ENCODE measurements at regions not wholly inside any gene's neighbourhood (a gene's known extent, or its start where the extent isn't known, plus 50 kb on each side); places are given as distances from the start of the nearest gene placed in this dataset.

- peak; percentile 52 for DNase-seq
Measured at GRCh38 chr13:64476041-64476568, 2754.0 kb downstream of the PCDH9 start.

- no peak for DNase-seq
Measured at GRCh38 chr13:64471916-64472315, 2758.2 kb downstream of the PCDH9 start.

- DNase-seq = no peak
Measured at GRCh38 chr13:64470751-64471150, 2759.4 kb downstream of the PCDH9 start.

GRCh38 chr13:64459778-64460177 is 2770.4 kb downstream of the PCDH9 start:
- no peak for DNase-seq

- no peak for DNase-seq
Measured at GRCh38 chr13:64457976-64458375, 2772.2 kb downstream of the PCDH9 start.

GRCh38 chr13:64455124-64455523 is 2775.0 kb downstream of the PCDH9 start:
- DNase-seq = no peak

- peak; percentile 74 for DNase-seq
Measured at GRCh38 chr13:64453831-64454230, 2776.3 kb downstream of the PCDH9 start.

GRCh38 chr13:64446372-64446771 is 2783.8 kb downstream of the PCDH9 start:
- no peak for DNase-seq

GRCh38 chr13:64441740-64442139 is 2788.4 kb downstream of the PCDH9 start:
- DNase-seq = no peak

GRCh38 chr13:64438084-64438483 is 2792.1 kb downstream of the PCDH9 start:
- no peak for DNase-seq

- no peak for DNase-seq
Measured at GRCh38 chr13:64429691-64430090, 2800.4 kb downstream of the PCDH9 start.

- no peak for DNase-seq
Measured at GRCh38 chr13:64428196-64428595, 2801.9 kb downstream of the PCDH9 start.

GRCh38 chr13:64423467-64423866 is 2806.7 kb downstream of the PCDH9 start:
- DNase-seq = no peak

GRCh38 chr13:64420181-64420580 is 2810.0 kb downstream of the PCDH9 start:
- DNase-seq = no peak

- DNase-seq = no peak
Measured at GRCh38 chr13:64417581-64417980, 2812.6 kb downstream of the PCDH9 start.

- no peak for DNase-seq
Measured at GRCh38 chr13:64414381-64414780, 2815.8 kb downstream of the PCDH9 start.

- no peak for DNase-seq
Measured at GRCh38 chr13:64413529-64413928, 2816.6 kb downstream of the PCDH9 start.

GRCh38 chr13:64410276-64411053 is 2819.7 kb downstream of the PCDH9 start:
- no peak for DNase-seq

GRCh38 chr13:64397701-64398100 is 2832.4 kb downstream of the PCDH9 start:
- DNase-seq = no peak

GRCh38 chr13:64377606-64378005 is 2852.5 kb downstream of the PCDH9 start:
- no peak for DNase-seq

GRCh38 chr13:64371461-64371860 is 2858.7 kb downstream of the PCDH9 start:
- DNase-seq = no peak

- peak; percentile 89 for DNase-seq
Measured at GRCh38 chr13:64371045-64371444, 2859.1 kb downstream of the PCDH9 start.

- DNase-seq = no peak
Measured at GRCh38 chr13:64369121-64369520, 2861.0 kb downstream of the PCDH9 start.

GRCh38 chr13:64362564-64362963 is 2867.6 kb downstream of the PCDH9 start:
- no peak for DNase-seq

GRCh38 chr13:64347664-64348063 is 2882.5 kb downstream of the PCDH9 start:
- DNase-seq = no peak
